Sciatic nerve (tissue), 2 donors: ENCODE measurements at regions not wholly inside any gene's neighbourhood (a gene's known extent, or its start where the extent isn't known, plus 50 kb on each side); places are given as distances from the start of the nearest gene placed in this dataset.
"Not testable (repeated sequence)": the region's sequence is repeated elsewhere in the genome, so short reads cannot be mapped to it uniquely, and the experiment has no call there.

ENCODE experiments used
- ATAC-seq: fragments of 200-7000 bp; cut with Tn5 transposase; one replicate; pipeline ENCODE4 v1.9.1; 2020; ENCODE audit warnings: mild to moderate bottlenecking, moderate library complexity
- DNase-seq: peaks from one replicate; pipeline ENCODE4 v3.0.0-alpha.2; 2020; ENCODE audit warnings: low spot score
- intact Hi-C: fragments of 100-400 bp; cut with DNase I; formaldehyde crosslinking; loops from one replicate; pipeline ENCODE4 v1.14.2; 2022
- donor health status: DM: no; HTN: no; CAD: no.
- donor health status: DM: no; HTN: no; CAD: no.

DNA sequence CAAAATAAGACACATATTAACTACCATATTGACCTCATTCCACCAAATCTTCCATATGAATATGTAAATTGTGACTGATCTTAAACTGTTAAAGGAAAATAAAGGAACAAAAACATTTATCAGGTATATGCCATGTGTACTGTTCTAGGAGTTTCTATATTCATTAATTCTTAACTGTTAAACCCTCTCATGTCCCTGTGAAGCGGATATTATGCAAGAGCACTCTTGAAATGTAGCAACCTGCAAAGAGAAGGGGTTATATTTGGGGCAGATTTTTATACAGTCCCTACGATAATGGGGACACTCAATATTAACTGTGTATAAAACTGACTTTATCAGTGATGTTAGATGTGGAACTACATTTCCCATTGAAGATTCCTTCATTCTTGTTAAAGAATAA, 184.9 kb upstream of the OR13F1 start:
- intact Hi-C loops, result no loop called here
- no peak for DNase-seq
- no peak for ATAC-seq

DNA sequence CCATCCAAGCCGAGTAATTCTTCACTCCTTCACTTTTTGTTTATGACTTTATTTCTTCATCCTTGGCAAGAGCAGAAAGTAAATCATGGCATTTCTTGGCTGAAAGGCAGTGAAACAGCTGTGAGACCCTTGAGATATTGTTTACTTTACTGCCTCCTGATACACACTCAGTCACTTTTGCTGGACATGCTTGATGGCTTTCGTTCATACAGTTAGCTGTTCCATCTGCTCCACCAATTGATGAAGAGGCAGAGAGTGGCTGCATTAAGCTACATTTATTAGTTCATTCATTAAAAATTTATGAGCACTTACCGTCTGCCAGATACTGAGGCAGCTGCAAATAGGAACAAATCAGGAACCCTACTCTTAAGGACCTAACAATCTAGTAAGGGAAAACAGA, 184.4 kb upstream of the OR13F1 start:
- DNase-seq, result no peak
- intact Hi-C loops, result no loop called here
- ATAC-seq, result no peak

DNA sequence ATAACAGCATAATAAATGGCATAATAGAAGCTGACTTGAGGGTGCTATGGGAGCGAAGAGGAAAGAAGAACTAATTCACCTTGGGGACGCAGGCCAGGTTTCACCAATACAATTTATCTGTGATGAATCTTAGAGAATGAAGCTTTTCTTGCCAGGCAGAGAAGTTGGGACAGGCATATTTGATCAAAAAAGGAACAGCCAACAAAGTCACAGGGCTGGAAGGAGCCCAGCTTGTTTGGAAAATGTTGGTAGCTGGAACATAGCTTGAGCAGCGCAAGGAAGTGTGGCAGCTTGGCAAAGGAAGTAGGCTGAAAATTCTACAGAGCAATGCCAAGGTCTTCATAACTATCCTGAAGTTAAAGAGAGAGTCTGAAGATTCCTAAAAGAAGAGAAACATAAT, 181.5 kb upstream of the OR13F1 start:
- ATAC-seq (no peak), DNase-seq (no peak)
- intact Hi-C loops, result no loop called here

DNA sequence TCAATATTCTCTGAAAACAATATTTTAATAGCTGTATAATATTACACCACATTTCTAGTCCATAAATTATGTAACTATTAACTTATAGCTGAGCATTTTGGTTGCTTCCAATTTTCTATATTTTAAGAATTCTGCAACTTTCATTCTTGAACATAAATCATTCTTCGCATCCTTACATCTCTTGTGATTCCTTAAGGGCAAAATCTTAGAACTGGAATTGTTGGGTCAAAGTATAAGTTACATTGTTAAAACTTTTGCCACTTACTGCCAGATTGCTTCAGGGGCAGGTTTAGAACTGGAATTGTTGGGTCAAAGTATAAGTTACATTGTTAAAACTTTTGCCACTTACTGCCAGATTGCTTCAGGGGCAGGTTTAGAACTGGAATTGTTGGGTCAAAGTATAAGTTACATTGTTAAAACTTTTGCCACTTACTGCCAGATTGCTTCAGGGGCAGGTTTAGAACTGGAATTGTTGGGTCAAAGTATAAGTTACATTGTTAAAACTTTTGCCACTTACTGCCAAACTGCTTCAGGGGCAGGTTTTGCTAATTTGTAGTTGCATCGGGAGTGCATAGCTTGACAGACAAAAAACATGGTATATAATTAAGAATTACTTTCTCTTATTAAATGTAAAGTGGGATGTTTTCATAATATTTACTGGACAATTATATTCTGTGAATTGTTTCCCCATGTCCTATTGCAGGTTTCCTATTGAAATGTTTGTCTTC, 179.9 kb upstream of the OR13F1 start:
- DNase-seq, intact Hi-C loops, ATAC-seq: not testable (repeated sequence)

DNA sequence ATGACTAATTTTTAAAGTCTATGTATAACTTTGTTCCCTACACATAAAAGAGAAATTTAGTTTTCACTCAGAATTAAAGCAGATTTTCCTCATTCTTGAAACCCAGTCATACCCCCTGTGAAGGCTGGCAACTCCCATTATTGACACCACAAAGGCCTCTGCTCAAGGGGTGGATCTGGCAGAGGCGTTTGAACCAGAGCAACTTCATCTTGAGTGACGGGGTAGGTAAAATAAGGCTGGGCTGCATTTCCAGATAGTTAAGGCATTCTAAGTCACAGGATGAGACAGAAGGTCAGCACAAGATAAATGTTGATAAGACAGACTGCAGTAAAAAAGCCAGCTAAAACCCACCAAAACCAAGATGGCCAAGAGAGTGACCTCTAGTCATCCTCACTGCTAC, 177.2 kb upstream of the OR13F1 start:
- ATAC-seq, result no peak
- intact Hi-C loops, result no loop called here

DNA sequence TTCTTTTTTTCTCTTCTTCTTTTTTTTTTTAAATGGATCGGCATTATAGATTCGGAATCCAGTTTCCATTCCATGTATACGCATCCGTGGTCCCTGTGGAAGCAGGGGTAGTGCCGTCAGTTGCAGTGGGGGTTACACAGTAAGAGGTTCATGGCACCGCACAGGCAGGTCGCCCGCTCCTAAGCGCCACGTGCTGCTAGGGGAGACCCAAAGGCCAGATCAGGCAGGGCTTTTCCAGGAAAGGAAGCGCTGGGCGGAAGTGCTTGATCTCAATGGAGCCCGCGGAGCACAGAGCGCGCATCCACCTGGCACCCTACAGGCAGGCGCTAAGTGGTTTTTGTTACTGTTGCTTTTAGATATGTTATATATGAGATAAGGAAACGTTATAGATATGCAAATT, 174.8 kb upstream of the OR13F1 start:
- ATAC-seq (no peak), DNase-seq (no peak)
- intact Hi-C loops, result no loop called here

More for the DNA sequence above, 177.2 kb upstream of the OR13F1 start:
- no peak for DNase-seq

DNA sequence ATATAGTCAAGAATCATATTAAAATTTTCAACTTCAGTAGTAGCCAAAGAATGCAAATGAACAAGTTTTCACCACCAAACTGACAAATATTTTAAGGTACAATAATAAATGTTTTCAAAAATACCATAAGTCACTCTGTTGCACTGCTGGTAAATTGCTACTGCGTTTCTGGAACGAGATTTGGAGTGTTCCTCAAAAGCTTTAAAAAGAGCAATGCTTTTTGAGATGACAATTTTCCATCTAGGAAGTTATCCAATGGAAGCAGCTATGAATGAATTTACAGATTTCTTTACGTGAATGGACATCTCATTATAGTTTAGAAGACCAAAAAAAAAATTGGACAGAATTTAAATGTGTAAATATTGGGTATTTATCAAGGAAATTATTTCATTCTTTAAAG, 173.2 kb upstream of the OR13F1 start:
- ATAC-seq, result no peak
- no peak for DNase-seq
- intact Hi-C loops, result no loop called here

DNA sequence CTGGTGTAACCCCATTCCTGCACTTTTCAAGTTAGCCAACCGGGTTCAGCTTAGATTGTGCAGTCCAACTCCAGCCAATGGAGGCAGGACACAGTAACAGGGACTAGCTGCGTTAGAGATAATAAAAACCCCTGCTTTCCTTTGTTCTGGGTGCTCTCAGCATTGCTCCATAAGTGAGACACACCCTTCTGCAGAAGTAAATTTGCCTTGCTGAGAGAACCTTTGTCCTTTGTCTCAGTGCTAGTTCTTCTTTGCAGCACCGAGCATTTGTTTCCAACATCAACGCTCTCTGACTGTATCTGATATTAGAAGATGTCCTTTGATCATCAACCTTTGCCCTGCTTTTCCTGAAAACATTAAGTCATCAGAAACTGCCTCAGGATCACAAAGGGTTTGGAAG, 169.5 kb upstream of the OR13F1 start:
- intact Hi-C loops, result no loop called here
- DNase-seq, result no peak
- ATAC-seq, result no peak

DNA sequence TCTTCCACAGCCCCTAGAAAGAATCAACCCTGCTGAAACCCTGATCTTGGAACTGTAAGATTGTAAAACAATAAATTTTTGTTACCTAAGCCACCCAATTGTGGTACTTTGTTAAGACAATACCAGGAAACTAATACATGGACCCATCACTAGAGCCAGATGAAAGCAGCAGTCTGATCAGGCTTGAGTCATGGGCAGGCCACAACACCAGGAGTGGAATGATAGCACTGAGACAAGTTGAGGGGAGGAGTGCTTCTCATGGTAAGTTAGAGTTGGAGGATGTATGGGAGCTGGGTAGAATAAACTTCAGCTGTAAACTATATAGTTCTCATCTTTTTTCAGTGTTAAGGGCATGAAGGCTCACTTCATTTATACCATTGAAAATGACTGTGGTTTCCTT, 164.4 kb upstream of the OR13F1 start:
- intact Hi-C loops, result no loop called here
- no peak for DNase-seq
- ATAC-seq, result no peak

DNA sequence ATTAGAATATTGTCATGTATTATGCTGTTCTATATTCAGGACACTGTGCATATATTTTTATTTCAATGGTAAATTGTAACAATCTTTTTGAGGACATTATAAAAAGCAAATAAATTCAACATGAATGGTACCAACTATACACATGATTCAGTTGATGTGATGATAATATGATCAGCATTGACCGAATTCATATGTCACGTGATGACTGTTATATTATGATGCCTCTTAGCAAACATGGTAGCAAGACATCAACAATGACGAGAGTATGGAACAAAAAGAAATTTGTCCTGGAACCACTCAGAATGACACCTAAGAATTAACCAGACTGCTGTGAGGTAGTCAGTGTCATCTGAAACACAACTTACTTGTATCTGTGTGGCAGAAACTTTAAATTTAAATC, 161.5 kb upstream of the OR13F1 start:
- DNase-seq (no peak), ATAC-seq (no peak)
- intact Hi-C loops, result no loop called here

DNA sequence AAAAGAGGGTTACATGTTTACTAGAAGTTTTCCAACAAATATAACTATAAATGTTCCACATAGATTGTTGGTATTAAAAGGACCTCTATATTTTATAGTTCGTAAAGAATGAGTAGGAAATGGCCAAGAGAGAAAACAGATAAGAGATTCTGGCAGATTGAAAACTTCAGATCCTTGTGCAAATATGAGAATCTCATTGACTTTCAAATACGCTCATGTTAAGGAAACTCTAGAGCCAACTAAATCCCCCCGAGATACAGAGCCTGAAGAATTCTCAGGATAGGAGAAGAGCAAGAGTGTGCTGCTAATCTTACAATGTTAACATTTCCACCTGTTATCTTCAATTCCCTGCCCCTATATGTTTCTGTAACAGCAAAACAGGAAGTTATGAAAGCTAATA, 159.0 kb upstream of the OR13F1 start:
- intact Hi-C loops, result no loop called here

DNA sequence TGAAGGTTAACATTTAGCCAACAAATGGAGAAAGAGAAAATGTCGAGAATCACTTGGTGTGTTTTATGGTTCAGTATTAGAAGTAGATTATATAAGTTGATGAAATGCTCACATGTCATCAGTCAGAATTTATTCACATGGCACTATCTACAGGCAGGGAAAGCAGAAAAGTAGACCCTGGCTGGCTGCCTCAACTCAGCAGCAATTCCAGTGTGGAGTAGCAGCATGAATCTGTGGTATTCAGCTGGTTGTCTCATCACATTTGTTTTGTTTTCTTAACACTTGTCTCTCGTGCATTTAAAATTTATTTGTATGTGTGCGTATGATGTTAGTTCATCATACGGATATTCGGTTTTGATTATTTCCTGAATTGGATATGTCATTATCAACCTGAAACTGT, 153.5 kb upstream of the OR13F1 start:
- ATAC-seq (no peak), DNase-seq (no peak)

More for the DNA sequence above, 159.0 kb upstream of the OR13F1 start:
- ATAC-seq, result no peak
- DNase-seq, result no peak

DNA sequence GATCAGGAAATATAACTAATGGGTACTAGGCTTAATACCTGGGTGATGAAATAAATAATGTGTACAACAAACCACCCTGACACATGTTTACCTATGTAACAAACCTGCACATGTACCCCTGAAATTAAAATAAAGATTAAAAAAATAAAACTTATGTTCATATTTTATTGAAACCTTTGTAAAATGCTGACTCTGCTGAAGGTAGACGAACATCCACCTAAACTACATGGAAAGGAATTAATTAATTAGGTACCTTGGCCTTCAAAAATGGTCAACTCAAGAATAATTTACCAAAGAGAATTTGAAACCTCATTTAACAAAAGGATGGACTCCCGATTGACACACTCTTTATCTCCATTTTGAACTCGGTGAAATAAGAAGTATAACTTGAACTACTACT, 152.3 kb upstream of the OR13F1 start:
- ATAC-seq (no peak), DNase-seq (no peak)
- intact Hi-C loops, result no loop called here

More for the DNA sequence above, 153.5 kb upstream of the OR13F1 start:
- intact Hi-C loops, result no loop called here

DNA sequence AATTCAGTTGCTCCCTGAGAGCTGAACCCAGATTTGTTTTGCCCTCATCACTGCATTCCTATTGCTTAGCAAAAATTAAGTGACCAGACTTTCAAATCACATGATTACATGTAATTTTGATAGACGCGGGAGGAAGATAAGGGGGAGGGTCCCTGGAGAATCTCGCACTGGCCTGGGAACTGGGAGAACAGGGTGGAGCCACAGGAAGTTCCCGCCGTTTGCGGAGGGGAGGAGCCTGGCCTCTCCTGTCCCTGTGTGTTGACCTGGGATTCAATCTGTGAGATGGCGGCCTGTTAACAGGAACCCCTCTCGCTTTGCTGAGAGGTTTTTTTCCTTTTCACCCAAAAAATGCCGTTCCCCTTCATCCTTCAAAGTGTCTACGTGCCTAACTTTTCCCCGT, 142.9 kb upstream of the OR13F1 start:
- ATAC-seq, result no peak
- intact Hi-C loops, result no loop called here
- no peak for DNase-seq

DNA sequence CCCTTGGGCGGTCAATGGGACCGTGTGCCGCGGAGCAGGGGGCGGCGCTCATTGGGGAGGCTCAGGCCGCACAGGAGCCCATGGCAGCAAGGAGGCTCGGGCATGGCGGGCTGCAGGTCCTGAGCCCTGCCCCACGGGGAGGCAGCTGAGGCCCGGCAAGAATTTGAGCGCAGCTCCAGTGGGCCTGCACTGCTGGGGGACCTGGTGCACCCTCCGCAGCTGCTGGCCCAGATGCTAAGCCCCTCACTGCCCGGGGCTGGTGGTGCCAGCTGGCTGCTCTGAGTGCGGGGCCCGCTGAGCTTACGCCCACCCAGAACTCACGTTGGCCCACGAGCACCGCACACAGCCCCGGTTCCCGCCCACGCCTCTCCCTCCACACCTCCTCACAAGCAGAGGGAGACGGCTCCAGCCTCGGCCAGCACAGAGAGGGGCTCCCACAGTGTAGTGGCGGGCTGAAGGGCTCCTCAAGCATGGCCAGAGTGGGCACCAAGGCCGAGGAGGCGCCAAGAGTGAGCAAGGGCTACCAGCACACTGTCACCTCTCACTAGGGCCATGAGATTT, 141.1 kb upstream of the OR13F1 start:
- intact Hi-C loops, result no loop called here
- no peak for DNase-seq

DNA sequence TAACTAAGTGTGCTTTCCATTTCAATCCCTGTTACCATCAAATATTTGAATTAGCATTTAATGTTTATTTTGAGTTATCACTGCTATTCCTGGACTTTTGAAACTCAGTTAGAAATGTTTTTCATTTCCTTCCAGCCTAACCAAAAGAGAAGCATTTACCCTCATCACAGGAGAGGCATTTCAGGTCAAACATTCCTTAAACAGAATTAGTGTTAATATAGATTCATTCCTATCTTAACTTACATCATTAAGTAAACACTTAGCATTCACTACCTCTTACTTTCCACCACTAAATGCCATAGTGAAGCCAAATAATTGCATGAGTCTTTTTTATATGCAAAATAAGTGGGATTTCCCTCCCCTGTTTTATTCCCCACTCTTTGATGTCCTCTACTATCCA, 136.6 kb upstream of the OR13F1 start:
- DNase-seq (no peak), ATAC-seq (no peak)
- intact Hi-C loops, result no loop called here

More for the DNA sequence above, 141.1 kb upstream of the OR13F1 start:
- ATAC-seq, result no peak

DNA sequence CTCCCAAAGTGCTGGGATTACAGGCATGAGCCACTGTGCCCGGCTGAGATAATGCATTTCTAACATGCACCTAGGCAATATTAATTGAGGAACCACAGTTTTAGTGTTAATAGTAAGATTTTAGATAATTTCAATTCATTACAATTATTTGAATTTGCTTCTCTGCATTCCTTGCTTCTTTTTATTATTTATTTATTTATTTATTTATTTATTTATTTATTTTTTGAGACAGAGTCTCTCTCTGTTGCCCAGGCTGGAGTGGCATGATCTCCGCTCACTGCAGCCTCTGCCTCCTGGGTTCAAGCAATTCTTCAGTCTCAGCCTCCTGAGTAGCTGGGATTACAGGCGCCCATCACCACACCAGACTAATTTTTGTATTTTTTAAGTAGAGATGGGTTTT, 135.7 kb upstream of the OR13F1 start:
- DNase-seq, intact Hi-C loops, ATAC-seq: not testable (repeated sequence)

DNA sequence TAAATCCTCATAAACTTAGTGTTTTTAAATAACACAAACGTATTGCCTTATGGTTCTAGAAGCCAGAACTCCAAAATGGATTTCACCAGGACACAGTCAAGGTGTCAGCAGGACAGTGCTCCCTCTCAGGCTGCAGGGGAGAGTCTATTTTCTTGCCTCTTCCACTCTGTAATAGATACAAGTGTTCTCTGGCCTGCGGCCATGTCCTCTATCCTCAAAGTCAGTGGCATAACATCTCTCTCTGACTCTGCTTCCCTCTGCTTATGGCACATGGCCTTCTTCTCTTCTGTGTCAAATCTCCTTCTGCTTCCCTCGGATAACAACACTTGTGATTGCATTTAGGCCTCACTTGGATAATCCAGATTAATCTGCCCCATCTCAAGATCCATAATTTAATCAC, 129.4 kb upstream of the OR13F1 start:
- no peak for DNase-seq
- no peak for ATAC-seq
- intact Hi-C loops, result no loop called here

DNA sequence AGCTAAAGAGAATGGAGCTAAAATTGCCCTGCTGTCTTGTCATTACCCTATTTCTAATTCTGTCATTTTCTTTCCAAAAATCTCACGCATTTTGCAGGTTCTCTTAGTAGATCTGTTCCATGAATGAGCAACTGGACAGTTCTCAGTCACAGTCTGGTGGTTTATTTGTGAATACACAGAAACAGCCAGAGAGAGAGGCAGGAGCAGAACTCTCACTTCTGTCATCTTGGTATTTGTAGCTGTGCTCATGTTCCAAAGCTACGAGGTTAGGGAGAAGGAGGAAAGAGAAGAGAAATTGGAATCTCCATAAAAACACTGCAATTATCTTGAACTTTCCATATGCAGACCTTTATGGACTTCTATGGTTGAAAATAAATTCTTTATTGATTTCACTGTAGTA, 118.0 kb upstream of the OR13F1 start:
- ATAC-seq, result no peak
- intact Hi-C loops, result no loop called here
- no peak for DNase-seq

DNA sequence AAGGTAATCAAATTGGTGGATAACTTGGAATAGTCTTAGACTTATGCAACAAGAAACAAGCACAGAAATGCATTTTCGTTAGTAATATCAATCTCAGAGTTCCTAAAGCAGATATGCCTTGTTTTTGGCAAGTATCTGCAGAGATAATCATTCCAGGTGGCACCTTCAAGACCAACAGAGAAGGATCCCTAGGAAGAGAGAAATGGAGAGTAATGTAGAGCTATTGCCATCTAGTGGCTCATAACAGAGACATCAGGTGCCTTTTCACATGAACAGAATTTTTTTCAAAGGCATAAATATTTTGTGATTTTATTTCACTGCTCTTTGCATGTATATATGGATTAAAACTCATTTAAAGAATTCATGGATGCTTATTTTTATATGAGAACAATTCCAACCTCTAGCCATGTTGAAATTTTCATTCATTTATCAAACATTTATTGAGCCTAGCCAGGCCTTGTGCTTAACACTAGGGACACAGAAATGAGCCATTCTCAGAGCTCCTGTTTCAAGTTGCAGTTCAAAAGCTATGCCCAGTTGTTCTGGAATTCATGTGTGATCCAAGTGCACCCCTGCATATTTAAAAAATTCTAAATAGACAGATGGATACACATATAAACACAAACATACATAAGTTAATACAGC, 117.5 kb upstream of the OR13F1 start:
- DNase-seq (no peak), ATAC-seq (no peak)
- intact Hi-C loops, result no loop called here

DNA sequence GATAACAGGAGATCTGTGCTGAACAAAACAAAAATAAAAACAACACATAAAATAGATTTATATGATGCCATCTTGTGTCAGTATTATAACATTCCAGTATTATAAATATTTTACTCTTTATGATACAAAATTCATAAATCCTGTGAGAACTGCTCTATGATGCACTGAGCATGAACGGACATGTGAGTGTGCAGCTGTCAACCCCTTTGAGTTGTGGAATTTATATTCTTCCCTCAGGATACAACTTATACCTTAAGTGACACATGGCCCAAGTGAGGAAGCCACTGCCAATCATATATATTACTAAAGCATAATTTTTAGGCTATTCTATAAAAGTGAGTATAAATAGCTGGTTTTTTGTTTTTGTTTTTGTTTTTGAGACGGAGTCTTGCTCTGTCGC, 116.0 kb upstream of the OR13F1 start:
- no peak for ATAC-seq
- no peak for DNase-seq
- intact Hi-C loops, result no loop called here
